ENCODE measurements at regions not wholly inside any gene's neighbourhood (a gene's known extent, or its start where the extent isn't known, plus 50 kb on each side); places are given as distances from the start of the nearest gene placed in this dataset.

DNA sequence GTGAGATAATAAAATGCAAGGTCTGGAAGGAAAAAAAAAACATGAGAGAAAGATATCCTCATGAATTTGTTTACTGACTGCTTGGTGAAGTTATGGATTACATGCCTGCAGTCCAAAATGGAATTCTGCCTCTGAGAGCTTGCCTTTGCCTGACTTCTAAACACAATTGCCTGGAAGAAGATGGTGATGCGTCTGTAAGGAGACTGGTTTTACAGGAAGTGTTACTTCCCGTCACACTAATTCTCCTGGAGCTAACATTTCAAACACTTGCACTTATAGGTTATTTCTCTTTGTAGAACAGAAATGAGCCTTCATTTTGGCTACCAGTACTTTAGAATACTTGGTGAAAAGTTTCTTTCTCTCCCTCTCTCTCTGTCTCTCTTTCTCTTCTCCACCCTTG is 884.3 kb downstream of the TSN start:
- intact Hi-C loops (cut with micrococcal nuclease) = no loop called here
- no peak for DNase-seq
- TF ChIP-seq, protein P1, sequence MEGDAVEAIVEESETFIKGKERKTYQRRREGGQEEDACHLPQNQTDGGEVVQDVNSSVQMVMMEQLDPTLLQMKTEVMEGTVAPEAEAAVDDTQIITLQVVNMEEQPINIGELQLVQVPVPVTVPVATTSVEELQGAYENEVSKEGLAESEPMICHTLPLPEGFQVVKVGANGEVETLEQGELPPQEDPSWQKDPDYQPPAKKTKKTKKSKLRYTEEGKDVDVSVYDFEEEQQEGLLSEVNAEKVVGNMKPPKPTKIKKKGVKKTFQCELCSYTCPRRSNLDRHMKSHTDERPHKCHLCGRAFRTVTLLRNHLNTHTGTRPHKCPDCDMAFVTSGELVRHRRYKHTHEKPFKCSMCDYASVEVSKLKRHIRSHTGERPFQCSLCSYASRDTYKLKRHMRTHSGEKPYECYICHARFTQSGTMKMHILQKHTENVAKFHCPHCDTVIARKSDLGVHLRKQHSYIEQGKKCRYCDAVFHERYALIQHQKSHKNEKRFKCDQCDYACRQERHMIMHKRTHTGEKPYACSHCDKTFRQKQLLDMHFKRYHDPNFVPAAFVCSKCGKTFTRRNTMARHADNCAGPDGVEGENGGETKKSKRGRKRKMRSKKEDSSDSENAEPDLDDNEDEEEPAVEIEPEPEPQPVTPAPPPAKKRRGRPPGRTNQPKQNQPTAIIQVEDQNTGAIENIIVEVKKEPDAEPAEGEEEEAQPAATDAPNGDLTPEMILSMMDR (IDR thresholded peaks at IDR 0.05) = no peak
- H3K9me3 ChIP-seq (replicated peaks in 1 of 2; ENCODE audit: control insufficient read depth in 1 of 2, insufficient read depth in 1 of 2, low read length in 2 of 2) = peaks cover 4 to 7% of the 10 kb centered on the region in 2 donors
- no peaks in the 10 kb centered on the region for H3K79me2 ChIP-seq (ENCODE audit: insufficient read depth, low read length)
- H3K27me3 ChIP-seq (ENCODE audit: control insufficient read depth in 2 of 2, insufficient read depth in 2 of 2, low read length in 2 of 2) = no peaks in the 10 kb centered on the region
- Mint-ChIP-seq H3K27ac (no peak overlapping the region), H3K4me3 (no peak overlapping the region), H3K9me3 (peaks cover 3 to 17% (median 6%) of the 10 kb centered on the region in 7 donors), H3K4me1 (no peaks in the 10 kb centered on the region), H3K36me3 (no peaks in the 10 kb centered on the region), H3K27me3 (ENCODE audit: low read depth in 3 of 3) (no peaks in the 10 kb centered on the region)
- no peak overlapping the region for H2AFZ ChIP-seq (ENCODE audit: insufficient read depth, low read depth, low read length, poor library complexity, severe bottlenecking)
- H3K9ac ChIP-seq (ENCODE audit: insufficient read depth, low read length, poor library complexity, severe bottlenecking) = no peak overlapping the region
- no peaks in the 10 kb centered on the region for H3K36me3 ChIP-seq (replicated peaks in 1 of 2; ENCODE audit: control insufficient read depth in 1 of 2, insufficient read depth in 2 of 2, low read length in 2 of 2)
- H3K4me1 ChIP-seq (ENCODE audit: control insufficient read depth in 1 of 2, insufficient read depth in 2 of 2, low read length in 2 of 2) = no peaks in the 10 kb centered on the region
- no peak overlapping the region for H3K4me2 ChIP-seq (replicated peaks; ENCODE audit: extremely low read depth, low read length, poor library complexity, severe bottlenecking)
- no peak overlapping the region for H3K4me3 ChIP-seq (replicated peaks in 1 of 3; ENCODE audit: low read depth in 2 of 3, low read length in 3 of 3)
- no peak overlapping the region for H3K27ac ChIP-seq (ENCODE audit: low read depth in 1 of 2, low read length in 2 of 2)
- H4K20me1 ChIP-seq (ENCODE audit: insufficient read depth, low read length) = no peaks in the 10 kb centered on the region
- WGBS (ENCODE audit: insufficient coverage) = no CpG with 5 or more reads among the region's 2 CpGs

DNA sequence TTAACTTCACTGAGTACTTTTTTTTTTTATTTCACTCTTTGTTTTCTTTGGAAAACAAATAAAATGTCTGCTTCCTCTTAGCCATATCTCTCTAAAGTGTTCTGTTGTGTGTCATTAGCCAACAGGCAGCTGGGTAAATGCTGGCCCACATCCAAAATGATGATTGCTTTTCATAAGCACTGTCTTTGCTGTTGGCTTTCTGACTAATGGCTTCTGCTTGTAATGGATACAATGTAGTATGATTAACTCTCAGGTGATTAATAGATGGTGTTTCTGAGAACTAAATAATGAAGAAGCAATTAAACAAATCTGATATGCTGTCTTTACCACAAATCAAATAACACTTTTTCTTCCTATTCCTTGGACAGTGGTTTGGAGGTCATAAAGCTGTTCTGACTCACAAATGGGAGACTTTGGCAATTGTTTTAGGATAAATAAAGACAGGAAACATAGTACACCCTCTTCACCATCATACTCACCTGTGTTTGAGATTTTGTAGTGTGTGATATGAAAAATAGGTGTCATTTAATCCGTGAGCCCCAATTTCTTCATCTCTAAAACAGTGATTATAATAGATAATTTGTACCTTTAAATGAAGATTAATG is 888.4 kb downstream of the TSN start:
- WGBS (ENCODE audit: insufficient coverage) = no CpG with 5 or more reads among the region's 1 CpG
- H3K27ac ChIP-seq (ENCODE audit: low read depth in 1 of 2, low read length in 2 of 2) = no peak overlapping the region
- Mint-ChIP-seq H3K4me3 (no peak overlapping the region), H3K27ac (no peak overlapping the region), H3K4me1 (no peaks in the 10 kb centered on the region), H3K27me3 (ENCODE audit: low read depth in 3 of 3) (no peaks in the 10 kb centered on the region), H3K36me3 (no peaks in the 10 kb centered on the region), H3K9me3 (peaks cover 0 to 13% (median 5%) of the 10 kb centered on the region in 7 donors)
- no peak overlapping the region for H3K9ac ChIP-seq (ENCODE audit: insufficient read depth, low read length, poor library complexity, severe bottlenecking)
- no peak overlapping the region for H3K4me2 ChIP-seq (replicated peaks; ENCODE audit: extremely low read depth, low read length, poor library complexity, severe bottlenecking)
- H4K20me1 ChIP-seq (ENCODE audit: insufficient read depth, low read length) = no peaks in the 10 kb centered on the region
- H3K9me3 ChIP-seq (replicated peaks in 1 of 2; ENCODE audit: control insufficient read depth in 1 of 2, insufficient read depth in 1 of 2, low read length in 2 of 2) = peaks cover 1 to 4% of the 10 kb centered on the region in 2 donors
- H3K4me1 ChIP-seq (ENCODE audit: control insufficient read depth in 1 of 2, insufficient read depth in 2 of 2, low read length in 2 of 2) = no peaks in the 10 kb centered on the region
- intact Hi-C loops (cut with micrococcal nuclease) = no loop called here
- no peaks in the 10 kb centered on the region for H3K27me3 ChIP-seq (ENCODE audit: control insufficient read depth in 2 of 2, insufficient read depth in 2 of 2, low read length in 2 of 2)
- H2AFZ ChIP-seq (ENCODE audit: insufficient read depth, low read depth, low read length, poor library complexity, severe bottlenecking) = no peak overlapping the region
- H3K79me2 ChIP-seq (ENCODE audit: insufficient read depth, low read length) = no peaks in the 10 kb centered on the region
- DNase-seq = no peak
- H3K36me3 ChIP-seq (replicated peaks in 1 of 2; ENCODE audit: control insufficient read depth in 1 of 2, insufficient read depth in 2 of 2, low read length in 2 of 2) = no peaks in the 10 kb centered on the region
- H3K4me3 ChIP-seq (replicated peaks in 1 of 3; ENCODE audit: low read depth in 2 of 3, low read length in 3 of 3) = no peak overlapping the region
- TF ChIP-seq, protein P1 (IDR thresholded peaks at IDR 0.05) = no peak
